DMS 273 treated with DMSO at 0.1 percent for 48 hours (cell line): ENCODE measurements at regions not wholly inside any gene's neighbourhood (a gene's known extent, or its start where the extent isn't known, plus 50 kb on each side); places are given as distances from the start of the nearest gene placed in this dataset.

Experiments
- DNase-seq: peaks from one replicate; lab custom pipeline; 2025; lab: John Stamatoyannopoulos, UW

DNA sequence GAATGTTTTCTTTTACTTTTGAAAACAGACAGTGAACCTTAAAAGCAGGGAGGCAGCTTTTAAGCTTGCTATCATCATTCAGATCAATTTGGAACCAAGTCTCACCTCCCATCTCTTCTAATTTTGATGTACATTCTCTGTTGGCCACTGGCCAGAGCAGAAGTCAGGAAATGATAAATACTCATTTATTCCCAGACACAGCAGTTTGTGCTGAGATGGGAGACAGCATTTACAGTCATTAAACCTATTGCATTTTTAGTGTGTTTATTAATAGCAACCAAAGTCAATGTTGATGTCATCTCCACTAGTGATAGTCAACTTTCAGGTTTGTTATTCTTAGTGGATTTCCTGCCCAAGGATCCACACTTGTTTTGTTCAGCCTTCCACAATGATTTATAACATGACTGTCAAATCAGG is 320.0 kb upstream of the ATP2B1 start:
- DNase-seq = no peak

DNA sequence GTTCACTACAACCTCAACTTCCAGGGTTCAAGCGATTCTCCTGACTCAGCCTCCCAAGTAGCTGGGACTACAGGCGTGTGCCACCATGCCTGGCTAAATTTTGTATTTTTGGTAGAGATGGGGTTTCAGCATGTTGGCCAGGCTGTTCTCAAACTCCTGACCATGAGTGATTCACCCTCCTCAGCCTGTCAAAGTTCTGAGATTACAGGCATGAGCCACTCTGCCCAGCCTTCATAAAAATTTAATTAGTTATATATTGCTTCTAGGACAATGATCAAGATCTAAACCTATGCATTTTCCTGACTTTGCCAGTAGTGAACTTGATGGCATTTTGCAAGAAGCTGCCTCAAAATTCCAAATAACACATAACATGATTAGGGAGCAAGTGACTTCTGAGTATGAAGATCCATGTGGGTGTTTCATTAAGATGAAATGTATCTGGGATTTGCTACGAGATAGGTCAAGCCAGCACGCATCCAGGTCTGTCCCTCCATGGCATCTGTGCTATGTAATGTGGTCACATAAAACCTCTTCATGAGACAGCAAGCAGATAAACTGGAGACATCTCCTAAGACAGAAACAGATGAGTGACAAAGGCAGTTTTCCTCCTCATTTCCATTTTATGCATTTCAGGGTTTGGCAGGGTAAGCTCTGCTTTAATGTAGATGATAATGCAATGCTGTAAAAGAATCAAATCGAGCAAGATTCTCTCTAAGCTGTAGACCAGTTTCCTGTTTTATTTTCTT is 319.4 kb upstream of the ATP2B1 start:
- DNase-seq = no peak

DNA sequence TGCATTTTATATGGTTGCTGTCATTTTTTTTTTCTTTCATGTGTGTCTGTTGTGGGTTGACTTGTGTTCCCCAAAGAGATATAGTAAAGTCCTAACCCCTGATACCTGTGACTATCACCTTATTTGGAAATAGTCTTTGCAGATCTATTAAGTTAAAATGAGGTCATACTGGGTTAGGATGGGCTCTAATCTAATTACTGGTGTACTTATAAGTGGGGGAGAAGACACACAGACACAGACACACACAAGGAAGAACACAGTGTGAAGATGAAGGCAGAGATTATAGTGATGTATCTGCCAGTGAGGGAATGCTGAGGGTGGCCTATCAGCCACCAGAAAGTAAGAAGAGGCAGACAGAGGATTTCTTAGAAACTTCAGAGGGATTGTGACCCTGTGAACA is 318.4 kb upstream of the ATP2B1 start:
- DNase-seq = no peak

DNA sequence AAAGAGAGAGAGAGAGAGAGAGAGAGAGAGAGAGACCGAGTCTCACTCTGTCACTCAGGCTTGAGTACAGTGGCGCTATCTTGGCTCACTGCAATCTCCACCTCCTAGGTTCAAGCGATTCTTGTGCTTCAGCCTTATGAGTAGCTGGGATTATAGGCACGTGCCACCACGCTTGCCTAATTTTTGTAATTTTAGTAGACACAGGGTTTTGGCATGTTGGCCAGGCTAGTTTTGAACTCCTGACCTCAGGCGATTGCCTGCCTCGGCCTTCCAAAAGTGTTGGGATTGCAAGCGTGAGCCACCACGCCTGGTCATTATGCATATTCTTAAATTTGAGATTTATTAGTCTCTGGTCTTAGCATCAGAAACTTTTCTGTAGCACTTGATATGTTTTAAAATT is 317.9 kb upstream of the ATP2B1 start:
- no peak for DNase-seq

GRCh38 chr12:90024262-90024661 is 315.6 kb upstream of the ATP2B1 start:
- DNase-seq = no peak

DNA sequence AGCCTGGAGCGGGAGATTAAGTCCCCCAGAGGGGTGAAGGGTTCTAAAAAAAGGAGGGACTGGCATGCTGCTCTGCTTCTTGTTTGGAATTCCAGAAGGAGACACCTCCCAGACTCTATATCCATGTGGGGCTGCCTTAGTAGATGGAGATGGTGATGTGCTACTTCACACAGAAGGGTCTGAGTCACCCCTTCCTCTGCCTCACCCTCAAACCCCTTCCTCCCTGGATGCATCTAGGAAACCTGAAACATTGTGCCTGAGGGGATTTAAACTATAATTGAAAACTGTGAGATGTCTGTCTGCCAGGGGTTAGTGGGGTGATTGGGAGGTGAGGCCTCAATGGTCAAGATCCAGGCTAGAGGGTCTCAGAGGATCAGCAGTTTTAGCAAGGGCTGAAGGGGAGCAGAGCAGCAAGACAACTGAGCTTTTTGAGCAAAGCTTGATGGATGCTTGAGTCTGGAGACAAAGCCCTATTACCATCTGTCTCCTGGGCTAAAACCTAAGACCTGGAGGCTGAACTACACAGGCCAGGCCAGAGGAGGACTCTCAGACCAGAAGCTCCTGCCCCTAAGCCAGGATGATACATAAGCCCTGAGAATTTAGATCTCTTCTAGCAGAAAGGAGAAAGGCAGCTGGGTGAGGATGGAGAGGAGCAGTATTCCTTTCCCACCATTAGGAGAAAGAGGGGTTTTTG is 314.7 kb upstream of the ATP2B1 start:
- DNase-seq = no peak

DNA sequence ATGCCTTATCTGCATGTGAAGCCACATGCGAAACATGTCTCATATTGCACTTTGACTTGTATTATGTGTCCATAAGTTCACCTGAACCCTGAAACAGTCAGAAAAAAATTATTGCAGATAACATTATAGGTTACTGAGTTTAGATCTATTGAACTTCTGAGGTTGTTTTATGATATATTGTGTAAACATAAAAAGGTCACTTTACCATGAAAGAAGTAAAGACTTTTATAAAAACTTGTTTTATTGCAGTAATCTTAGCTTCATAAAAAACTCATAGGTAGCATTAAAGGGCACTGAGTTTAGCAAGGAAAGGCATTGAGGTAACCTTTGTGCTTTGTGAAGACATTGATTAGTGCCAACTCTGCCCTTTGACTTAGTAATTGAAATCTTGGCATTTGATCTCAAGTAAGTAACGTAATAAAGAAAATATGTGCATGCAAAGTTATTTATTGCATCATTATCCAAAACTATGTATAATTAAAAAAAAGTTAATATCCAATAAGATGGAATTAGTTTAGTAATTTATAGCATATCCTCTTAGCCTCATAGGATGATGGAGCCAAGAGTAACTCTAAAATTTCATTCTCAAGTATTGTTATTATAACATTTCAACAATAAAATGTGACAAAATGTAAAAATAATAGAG is 313.3 kb upstream of the ATP2B1 start:
- DNase-seq = no peak

- no peak for DNase-seq
Observed at GRCh38 chr12:90020881-90021280, 312.2 kb upstream of the ATP2B1 start.

- no peak for DNase-seq
Observed at GRCh38 chr12:90020436-90020835, 311.8 kb upstream of the ATP2B1 start.

DNA sequence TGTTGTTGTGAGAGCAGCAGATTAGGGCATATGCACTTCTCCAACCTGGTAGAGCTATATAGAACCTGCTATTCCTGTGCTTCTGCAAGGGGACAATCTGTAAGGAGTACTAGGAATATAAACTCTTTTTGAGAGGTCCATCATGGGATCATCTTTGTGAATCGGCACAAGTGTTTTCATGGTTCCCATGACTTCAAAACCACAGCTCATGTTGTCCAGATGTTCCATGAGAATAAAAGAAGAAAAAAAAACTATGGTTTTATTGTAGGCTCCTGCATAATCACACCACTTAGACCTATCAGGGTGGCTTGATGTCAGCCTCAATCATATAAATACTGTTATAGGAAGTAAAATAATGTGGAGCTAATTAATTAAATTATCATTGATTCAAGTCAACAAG is 311.4 kb upstream of the ATP2B1 start:
- no peak for DNase-seq

DNA sequence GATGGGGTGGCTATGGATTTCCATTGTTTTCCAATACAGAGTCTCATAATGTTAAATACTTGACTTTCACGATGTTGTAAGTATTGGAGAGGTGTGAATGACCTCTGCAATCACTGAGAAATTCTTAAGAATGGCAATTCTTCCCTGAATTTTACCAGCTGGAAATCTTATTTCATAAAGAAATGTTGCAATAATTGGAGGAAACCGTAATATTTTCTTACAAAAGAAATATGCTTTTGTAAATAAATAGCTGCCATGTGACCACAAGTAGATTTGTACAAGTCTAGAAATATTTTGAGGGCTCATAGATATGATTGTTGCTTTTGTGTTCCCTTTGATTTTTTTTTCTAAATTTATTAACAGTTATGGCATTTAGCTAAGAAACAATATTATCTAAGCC is 308.7 kb upstream of the ATP2B1 start:
- no peak for DNase-seq

DNA sequence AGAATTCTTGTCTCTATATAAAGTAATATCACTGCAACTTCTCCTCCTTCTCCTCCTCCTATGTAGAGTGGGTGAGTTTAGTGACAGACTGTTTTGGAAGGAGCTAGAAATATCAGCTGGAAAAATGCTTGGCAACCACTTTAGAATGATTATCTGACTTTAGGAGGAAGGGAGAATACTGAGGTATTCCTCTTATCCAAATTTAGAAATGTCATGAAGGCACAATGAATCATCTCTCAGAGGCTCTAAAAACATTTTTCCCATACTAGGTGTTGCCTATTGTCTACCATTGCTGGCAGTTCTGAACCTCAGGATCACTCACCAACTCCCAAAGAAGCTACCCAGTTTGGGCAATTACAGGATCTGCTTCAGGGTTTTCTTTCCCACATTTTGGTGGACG is 306.6 kb upstream of the ATP2B1 start:
- no peak for DNase-seq

DNA sequence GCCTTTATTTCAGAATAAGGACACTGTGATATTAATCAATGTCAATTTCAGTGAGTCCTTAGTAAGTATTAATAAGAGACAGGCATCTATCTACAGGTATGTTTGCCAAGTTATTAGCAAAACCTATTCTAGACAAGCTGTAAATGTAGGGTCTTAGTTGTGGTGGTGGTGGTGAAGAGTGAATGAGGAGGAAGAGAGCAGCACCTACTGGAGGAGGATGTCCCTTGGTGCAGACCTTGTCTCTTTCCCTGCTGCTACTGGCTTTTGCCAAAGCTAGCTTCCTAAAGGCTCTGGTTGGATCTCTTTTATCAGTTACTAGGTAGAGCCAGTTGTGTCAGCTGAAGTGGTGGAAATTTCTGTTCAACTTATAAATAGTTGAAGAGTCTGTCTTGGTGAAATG is 304.8 kb upstream of the ATP2B1 start:
- DNase-seq = no peak

DNA sequence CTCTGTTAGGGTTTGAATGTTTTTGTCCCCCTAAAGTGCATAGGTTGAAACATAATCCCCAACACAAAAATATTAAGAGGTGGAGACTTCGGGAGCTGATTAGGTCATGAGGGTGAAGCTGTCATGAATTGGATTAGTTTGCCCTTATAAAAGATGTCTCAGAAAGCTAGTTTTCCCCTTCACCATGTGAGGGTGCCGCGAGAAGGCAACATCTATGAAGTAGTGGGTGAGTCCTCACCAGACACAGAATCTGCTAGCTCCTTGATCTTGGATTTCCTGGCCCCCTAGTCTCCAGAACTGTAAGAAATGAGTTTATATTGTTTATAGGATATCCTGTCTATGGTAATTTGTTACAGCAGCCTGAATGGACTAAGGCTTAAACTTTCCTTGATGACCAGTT is 301.5 kb upstream of the ATP2B1 start:
- no peak for DNase-seq

DNA sequence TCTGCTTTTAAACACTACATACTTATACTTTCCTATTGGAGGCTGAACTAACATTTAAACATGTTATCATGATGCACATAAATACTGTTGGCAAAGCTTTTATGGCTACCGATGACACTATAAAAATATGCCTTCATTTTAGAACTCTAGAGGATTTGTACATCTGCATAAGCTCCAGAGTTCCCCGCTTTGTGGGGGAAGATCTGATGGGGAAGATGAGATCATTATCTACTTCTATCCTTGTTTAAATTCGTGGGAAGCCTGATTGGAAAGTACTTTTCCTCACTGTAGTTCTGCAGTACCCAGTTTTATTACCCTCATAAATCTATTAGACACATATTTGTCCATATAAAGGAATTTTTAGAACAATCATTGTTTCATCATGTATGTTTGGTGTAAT is 299.6 kb upstream of the ATP2B1 start:
- no peak for DNase-seq

DNA sequence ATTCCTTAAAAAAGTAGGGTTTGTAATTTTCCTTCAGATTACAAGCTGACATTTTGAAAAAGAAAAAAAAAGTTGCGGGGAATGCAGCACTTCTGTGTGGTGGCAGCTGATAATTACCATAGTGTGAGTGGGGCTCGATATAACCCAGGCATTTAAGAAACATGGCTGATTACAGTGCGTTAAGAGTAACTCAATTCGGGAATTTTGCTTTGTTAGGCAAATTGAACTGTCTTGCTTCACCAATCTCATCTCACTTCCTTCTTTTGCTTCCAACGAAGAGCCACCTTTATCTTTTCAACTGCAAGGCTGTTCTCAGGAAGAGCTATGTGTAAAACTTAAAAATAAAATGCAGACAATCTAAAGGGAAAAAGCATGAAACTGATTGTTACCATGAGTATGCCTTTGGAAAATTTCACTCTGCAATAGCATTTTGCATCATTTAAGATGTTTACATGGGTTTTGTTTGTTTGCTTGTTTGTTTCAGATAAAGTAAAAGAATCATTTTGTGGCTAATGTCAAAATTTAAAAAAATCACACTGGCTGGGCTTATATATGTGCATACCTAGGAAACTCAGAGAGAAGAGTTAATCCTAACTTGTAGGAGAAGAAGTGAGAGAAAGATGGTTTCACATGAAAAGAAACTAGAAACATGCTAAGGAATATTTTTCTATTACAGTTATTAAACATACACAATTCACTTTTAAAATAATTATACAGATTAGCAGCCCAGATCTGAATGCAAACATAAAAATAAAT is 295.9 kb upstream of the ATP2B1 start:
- no peak for DNase-seq

DNA sequence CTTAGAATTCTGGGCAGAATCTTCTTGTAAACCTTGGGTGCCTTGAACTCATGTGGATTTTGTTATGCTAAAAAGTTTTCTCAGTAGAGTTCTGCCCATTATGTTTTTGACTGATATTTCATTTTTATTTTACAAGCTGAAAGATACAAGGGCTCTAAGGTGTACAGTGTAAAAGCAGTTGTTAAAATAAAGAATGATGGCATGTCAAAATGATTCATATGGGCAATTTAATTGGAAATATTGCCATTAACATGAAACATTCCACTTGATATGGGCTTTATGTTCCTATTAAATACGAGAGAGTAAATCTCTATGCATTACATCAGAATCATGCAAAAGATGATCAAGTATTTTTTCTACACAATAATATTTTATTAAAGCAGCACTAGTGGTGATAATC is 295.1 kb upstream of the ATP2B1 start:
- DNase-seq = no peak

DNA sequence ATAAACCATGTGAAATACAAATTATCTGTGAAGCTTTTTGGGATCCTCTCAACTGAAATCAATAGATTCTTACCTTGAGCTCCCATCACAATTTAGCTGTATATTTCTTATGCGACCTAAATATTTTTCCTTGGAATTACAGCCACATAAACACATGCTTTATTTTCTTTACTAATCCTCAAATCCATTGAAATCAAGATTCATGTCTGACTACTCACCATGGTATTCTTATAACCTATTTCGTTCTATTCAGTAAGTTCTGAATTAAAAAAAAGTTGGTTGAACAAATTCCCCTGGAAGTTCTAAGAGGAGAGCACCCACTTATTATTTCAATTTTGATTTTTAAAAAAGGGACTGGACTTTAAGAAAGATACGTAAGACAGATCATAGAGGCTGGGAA is 292.1 kb upstream of the ATP2B1 start:
- DNase-seq = no peak

DNA sequence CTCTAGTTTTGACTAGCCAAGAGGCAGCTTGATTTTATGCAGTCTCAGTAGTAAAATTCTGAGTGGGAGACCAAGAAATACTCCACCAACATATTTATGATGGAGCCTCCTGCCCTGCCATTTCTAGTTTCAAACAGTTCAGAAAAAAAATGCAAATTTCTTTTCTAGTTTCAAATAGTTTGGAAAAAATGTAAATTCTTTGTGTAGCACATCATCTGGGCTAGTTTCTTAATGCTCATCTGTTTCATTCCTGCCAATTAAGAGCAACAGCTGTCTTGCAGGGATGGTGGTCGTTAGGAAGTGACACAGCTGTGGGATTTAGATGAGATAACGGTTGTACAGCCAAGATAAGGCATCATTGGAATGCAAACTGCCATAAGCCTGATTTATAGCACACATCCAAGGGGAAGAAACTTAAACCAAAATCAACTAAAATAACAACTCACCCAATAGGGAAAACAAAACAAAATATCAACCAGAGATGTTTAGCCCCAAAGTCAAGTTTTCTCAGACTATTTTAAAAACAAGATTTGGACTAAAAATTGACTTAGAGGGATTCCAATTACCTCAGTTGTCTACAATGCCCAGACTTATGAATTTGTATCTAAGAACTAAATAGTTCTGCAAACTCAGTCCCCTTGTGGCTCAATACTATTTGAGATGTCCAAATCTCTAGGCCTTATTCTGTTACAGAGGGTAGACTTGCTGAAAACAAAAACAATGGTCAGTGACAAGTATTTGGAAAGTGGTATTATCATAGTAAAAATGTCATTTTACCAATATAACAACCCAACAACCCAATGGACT is 291.3 kb upstream of the ATP2B1 start:
- DNase-seq = no peak

- no peak for DNase-seq
Observed at GRCh38 chr12:89995870-89996269, 287.2 kb upstream of the ATP2B1 start.

- DNase-seq = no peak
Observed at GRCh38 chr12:89994911-89995310, 286.3 kb upstream of the ATP2B1 start.

DNA sequence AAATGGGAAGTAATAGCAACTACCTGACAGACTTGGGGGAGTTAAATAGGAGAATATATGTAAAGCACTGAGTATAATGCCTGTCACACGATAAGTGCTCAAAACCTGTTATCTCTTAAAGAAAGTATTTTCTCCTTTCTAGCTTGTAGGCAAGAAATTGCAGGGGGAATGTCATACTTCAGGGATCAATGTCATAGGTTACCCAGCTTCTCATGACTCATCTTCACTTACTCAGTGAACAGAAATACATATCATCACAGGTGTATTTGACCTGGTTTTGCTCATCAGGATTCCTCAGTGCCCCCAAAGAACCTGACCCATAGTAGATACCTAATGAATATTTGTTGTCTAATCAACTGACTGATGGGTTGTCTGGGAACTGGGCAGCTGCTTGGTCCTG is 285.0 kb upstream of the ATP2B1 start:
- DNase-seq = no peak
